Astrocyte (in vitro differentiated cells and primary cell): ENCODE measurements at regions not wholly inside any gene's neighbourhood (a gene's known extent, or its start where the extent isn't known, plus 50 kb on each side); places are given as distances from the start of the nearest gene placed in this dataset.

Source experiments
- DNase-seq: peaks from one replicate; pipeline ENCODE4 v3.0.0-alpha.2; 2010; ENCODE audit warnings: low read depth
- FAIRE-seq: peaks from 2 replicates; lab custom pipeline; 2011; peaks lifted over from hg19 to GRCh38; lab: Jason Lieb, UNC
- H2AFZ ChIP-seq: 2 replicates; pipeline ENCODE4 v1.6.0; 2012; ENCODE audit warnings: low read depth, low read length, inconsistent platforms
- H3K27ac ChIP-seq: 2 replicates; pipeline ENCODE4 v1.5.1; 2011; ENCODE audit warnings: low read depth, low read length, inconsistent platforms
- H3K27me3 ChIP-seq: 2 replicates; pipeline ENCODE4 v1.6.0; 2011; ENCODE audit warnings: low read length, inconsistent platforms; ENCODE audit not compliant: insufficient read depth
- H3K36me3 ChIP-seq: 2 replicates; pipeline ENCODE4 v1.5.1; 2011; ENCODE audit warnings: low read length, inconsistent platforms; ENCODE audit not compliant: insufficient read depth
- H3K4me1 ChIP-seq: 2 replicates; pipeline ENCODE4 v1.5.1; 2011; ENCODE audit warnings: low read length, inconsistent platforms; ENCODE audit not compliant: insufficient read depth
- H3K4me2 ChIP-seq: 2 replicates; pipeline ENCODE4 v1.6.0; 2012; ENCODE audit warnings: low read length, inconsistent platforms
- H3K4me3 ChIP-seq: 2 replicates; pipeline ENCODE4 v1.5.1; 2011; ENCODE audit warnings: low read depth, mild to moderate bottlenecking, low read length, inconsistent platforms; ENCODE audit not compliant: insufficient read depth
- H3K79me2 ChIP-seq: 2 replicates; pipeline ENCODE4 v1.6.0; 2012; ENCODE audit warnings: mild to moderate bottlenecking, low read length, inconsistent platforms; ENCODE audit not compliant: insufficient read depth
- H3K9ac ChIP-seq: 2 replicates; pipeline ENCODE4 v1.6.0; 2012; ENCODE audit warnings: mild to moderate bottlenecking, low read length, inconsistent platforms
- H3K9me3 ChIP-seq: 2 replicates; pipeline ENCODE4 v1.5.1; 2012; ENCODE audit warnings: low read depth, mild to moderate bottlenecking, low read length, inconsistent platforms; ENCODE audit not compliant: insufficient read depth
- H4K20me1 ChIP-seq: 2 replicates; pipeline ENCODE4 v1.6.0; 2012; ENCODE audit warnings: low read length, inconsistent platforms; ENCODE audit not compliant: insufficient read depth
- H3K27ac Mint-ChIP-seq: one replicate; pipeline ENCODE4 v1.8.0; 2021; ENCODE audit warnings: mild to moderate bottlenecking, mixed read lengths; ENCODE audit not compliant: unreplicated experiment
- H3K27me3 Mint-ChIP-seq: one replicate; pipeline ENCODE4 v1.8.0; 2021; ENCODE audit warnings: low read depth, mixed read lengths; ENCODE audit not compliant: unreplicated experiment
- H3K36me3 Mint-ChIP-seq: one replicate; pipeline ENCODE4 v1.8.0; 2021; ENCODE audit warnings: low read depth, mixed read lengths; ENCODE audit not compliant: unreplicated experiment
- H3K4me1 Mint-ChIP-seq: one replicate; pipeline ENCODE4 v1.8.0; 2021; ENCODE audit warnings: low read depth, mixed read lengths; ENCODE audit not compliant: unreplicated experiment
- H3K4me3 Mint-ChIP-seq: one replicate; pipeline ENCODE4 v1.8.0; 2021; ENCODE audit warnings: mild to moderate bottlenecking, moderate library complexity, mixed read lengths; ENCODE audit not compliant: unreplicated experiment
- H3K9me3 Mint-ChIP-seq: one replicate; pipeline ENCODE4 v1.8.0; 2021; ENCODE audit warnings: mild to moderate bottlenecking, mixed read lengths; ENCODE audit not compliant: unreplicated experiment
- CTCF ChIP-seq: IDR thresholded peaks from 2 replicates; pipeline ENCODE4 v1.5.1; 2011; ENCODE audit warnings: low read depth, mild to moderate bottlenecking, inconsistent platforms, low read length, moderate library complexity; ENCODE audit not compliant: insufficient read depth
- EZH2 ChIP-seq: IDR thresholded peaks from 2 replicates; pipeline ENCODE4 v1.6.1; 2012; ENCODE audit warnings: mild to moderate bottlenecking, low read length, inconsistent platforms; ENCODE audit not compliant: insufficient read depth

- no peaks in the 10 kb centered on the region for H3K36me3 ChIP-seq
- no peaks in the 10 kb centered on the region for H3K9me3 ChIP-seq
- no peak overlapping the region for H3K9ac ChIP-seq
- no peak overlapping the region for H3K4me3 Mint-ChIP-seq
- TF ChIP-seq EZH2 (no peak), CTCF (no peak)
- no peaks in the 10 kb centered on the region for H3K79me2 ChIP-seq
- H3K36me3 Mint-ChIP-seq: no peaks in the 10 kb centered on the region
- H3K27me3 Mint-ChIP-seq: peaks cover 2% of the 10 kb centered on the region
- H2AFZ ChIP-seq: no peak overlapping the region
- H3K9me3 Mint-ChIP-seq: no peaks in the 10 kb centered on the region
- H3K4me3 ChIP-seq: no peak overlapping the region
- no peak overlapping the region for H3K27ac ChIP-seq
- no peaks in the 10 kb centered on the region for H3K4me1 ChIP-seq
- FAIRE-seq (no peak), DNase-seq (no peak)
- H3K27me3 ChIP-seq: peaks cover 2% of the 10 kb centered on the region
- H3K27ac Mint-ChIP-seq: no peak overlapping the region
- no peak overlapping the region for H3K4me2 ChIP-seq
- no peaks in the 10 kb centered on the region for H4K20me1 ChIP-seq
- H3K4me1 Mint-ChIP-seq: no peaks in the 10 kb centered on the region
Measured at GRCh38 chr15:81852411-81853149, 193.2 kb downstream of the MEX3B start.

GRCh38 chr15:81851757-81852156 lies 194.1 kb downstream of the MEX3B start:
- Mint-ChIP-seq H3K27ac (no peak overlapping the region), H3K4me1 (no peaks in the 10 kb centered on the region), H3K27me3 (peaks cover 2% of the 10 kb centered on the region), H3K4me3 (no peak overlapping the region), H3K9me3 (no peaks in the 10 kb centered on the region), H3K36me3 (no peaks in the 10 kb centered on the region)
- no peaks in the 10 kb centered on the region for H4K20me1 ChIP-seq
- H3K9me3 ChIP-seq: no peaks in the 10 kb centered on the region
- no peak overlapping the region for H3K4me2 ChIP-seq
- peaks cover 2% of the 10 kb centered on the region for H3K27me3 ChIP-seq
- no peak for TF ChIP-seq CTCF
- TF ChIP-seq EZH2: no peak
- FAIRE-seq (no peak), DNase-seq (no peak)
- H3K4me3 ChIP-seq: no peak overlapping the region
- H3K79me2 ChIP-seq: no peaks in the 10 kb centered on the region
- H2AFZ ChIP-seq: no peak overlapping the region
- H3K27ac ChIP-seq: no peak overlapping the region
- H3K36me3 ChIP-seq: no peaks in the 10 kb centered on the region
- no peaks in the 10 kb centered on the region for H3K4me1 ChIP-seq
- no peak overlapping the region for H3K9ac ChIP-seq

GRCh38 chr15:81851325-81851724 lies 194.5 kb downstream of the MEX3B start:
- Histone ChIP-seq H3K79me2 (no peaks in the 10 kb centered on the region), H4K20me1 (no peaks in the 10 kb centered on the region), H3K27me3 (peaks cover 2% of the 10 kb centered on the region), H3K27ac (no peak overlapping the region), H3K9ac (no peak overlapping the region), H3K36me3 (no peaks in the 10 kb centered on the region), H2AFZ (no peak overlapping the region), H3K4me3 (no peak overlapping the region), H3K4me2 (no peak overlapping the region), H3K9me3 (no peaks in the 10 kb centered on the region), H3K4me1 (no peaks in the 10 kb centered on the region)
- no peaks in the 10 kb centered on the region for H3K4me1 Mint-ChIP-seq
- no peak for TF ChIP-seq CTCF
- no peak for TF ChIP-seq EZH2
- DNase-seq: no peak
- H3K9me3 Mint-ChIP-seq: no peaks in the 10 kb centered on the region
- FAIRE-seq: no peak
- H3K4me3 Mint-ChIP-seq: no peak overlapping the region
- no peaks in the 10 kb centered on the region for H3K36me3 Mint-ChIP-seq
- H3K27ac Mint-ChIP-seq: no peak overlapping the region
- peaks cover 2% of the 10 kb centered on the region for H3K27me3 Mint-ChIP-seq
